Hepatocyte (in vitro differentiated cells): ENCODE measurements at regions not wholly inside any gene's neighbourhood (a gene's known extent, or its start where the extent isn't known, plus 50 kb on each side); places are given as distances from the start of the nearest gene placed in this dataset.

ENCODE experiments used
- EZH2 ChIP-seq: fragments of 200-600 bp; sonication (generic); IDR thresholded peaks from 2 replicates; pipeline ENCODE4 v1.6.1; 2016; ENCODE audit warnings: antibody characterized with exemption, mild to moderate bottlenecking, borderline replicate concordance
- EZH2phosphoT487 ChIP-seq: fragments of 200-600 bp; sonication (generic); IDR thresholded peaks from one replicate; pipeline ENCODE4 v1.6.1; 2018; ENCODE audit warnings: antibody characterized with exemption, mild to moderate bottlenecking, low read depth, moderate library complexity; ENCODE audit not compliant: unreplicated experiment, severe bottlenecking
- TF ChIP-seq, protein P1 (sequence below): fragments of 200-600 bp; sonication (generic); IDR thresholded peaks from 2 replicates; pipeline ENCODE4 v1.5.1; 2016; ENCODE audit warnings: antibody characterized with exemption, mild to moderate bottlenecking; ENCODE audit not compliant: poor library complexity

DNA sequence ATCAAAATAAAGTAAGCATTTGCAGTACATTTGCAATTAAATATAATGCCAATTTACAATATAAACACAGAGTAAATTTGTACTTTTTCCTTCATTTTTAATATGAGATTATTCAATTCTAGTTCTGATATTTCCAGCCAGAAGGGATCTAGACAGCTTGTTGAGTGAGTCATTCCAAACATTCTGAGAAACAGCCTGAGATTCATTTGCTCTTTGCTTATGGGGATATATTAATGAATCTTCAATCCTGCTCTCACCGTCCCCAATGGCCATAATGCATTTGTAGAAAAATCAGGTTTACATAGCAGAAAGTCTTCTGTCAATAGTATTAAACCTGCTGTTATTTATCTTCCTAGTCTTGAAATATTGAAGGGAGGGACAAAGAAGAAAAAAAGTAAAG, 554.2 kb downstream of the TUSC7 start:
- TF ChIP-seq, protein P1, sequence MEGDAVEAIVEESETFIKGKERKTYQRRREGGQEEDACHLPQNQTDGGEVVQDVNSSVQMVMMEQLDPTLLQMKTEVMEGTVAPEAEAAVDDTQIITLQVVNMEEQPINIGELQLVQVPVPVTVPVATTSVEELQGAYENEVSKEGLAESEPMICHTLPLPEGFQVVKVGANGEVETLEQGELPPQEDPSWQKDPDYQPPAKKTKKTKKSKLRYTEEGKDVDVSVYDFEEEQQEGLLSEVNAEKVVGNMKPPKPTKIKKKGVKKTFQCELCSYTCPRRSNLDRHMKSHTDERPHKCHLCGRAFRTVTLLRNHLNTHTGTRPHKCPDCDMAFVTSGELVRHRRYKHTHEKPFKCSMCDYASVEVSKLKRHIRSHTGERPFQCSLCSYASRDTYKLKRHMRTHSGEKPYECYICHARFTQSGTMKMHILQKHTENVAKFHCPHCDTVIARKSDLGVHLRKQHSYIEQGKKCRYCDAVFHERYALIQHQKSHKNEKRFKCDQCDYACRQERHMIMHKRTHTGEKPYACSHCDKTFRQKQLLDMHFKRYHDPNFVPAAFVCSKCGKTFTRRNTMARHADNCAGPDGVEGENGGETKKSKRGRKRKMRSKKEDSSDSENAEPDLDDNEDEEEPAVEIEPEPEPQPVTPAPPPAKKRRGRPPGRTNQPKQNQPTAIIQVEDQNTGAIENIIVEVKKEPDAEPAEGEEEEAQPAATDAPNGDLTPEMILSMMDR: no peak
- TF ChIP-seq EZH2: no peak
- TF ChIP-seq EZH2phosphoT487: no peak
